Amniotic stem cell (primary cell): ENCODE measurements at regions not wholly inside any gene's neighbourhood (a gene's known extent, or its start where the extent isn't known, plus 50 kb on each side); places are given as distances from the start of the nearest gene placed in this dataset.

Experiments
- DNase-seq: peaks from one replicate; lab custom pipeline; 2025; lab: John Stamatoyannopoulos, UW

GRCh38 chr11:28401446-28401845 lies 293.3 kb downstream of the METTL15 start:
- DNase-seq: no peak

GRCh38 chr11:28400331-28401100 lies 292.3 kb downstream of the METTL15 start:
- no peak for DNase-seq

- DNase-seq: no peak
These were observed 285.2 kb downstream of the METTL15 start for GRCh38 chr11:28393348-28393747.

- peak; percentile 57 for DNase-seq
These were observed 276.2 kb downstream of the METTL15 start for GRCh38 chr11:28384418-28384817.

GRCh38 chr11:28383456-28383855 lies 275.3 kb downstream of the METTL15 start:
- DNase-seq: no peak
